HEK293 (cell line): ENCODE measurements at regions not wholly inside any gene's neighbourhood (a gene's known extent, or its start where the extent isn't known, plus 50 kb on each side); places are given as distances from the start of the nearest gene placed in this dataset.

Experiments used
- KLF7 ChIP-seq: fragments of 450-650 bp; formaldehyde crosslinking; IDR thresholded peaks from 2 replicates; pipeline ENCODE4 v1.5.1; 2016; ENCODE audit warnings: missing biosample characterization, missing genetic modification characterization, borderline replicate concordance
- MEIS1 ChIP-seq: sonication (generic); formaldehyde crosslinking; IDR thresholded peaks from 2 replicates; pipeline ENCODE4 v1.8.1; 2022; ENCODE audit warnings: missing genetic modification reagents, mild to moderate bottlenecking, borderline replicate concordance
- OVOL3 ChIP-seq: fragments of 450-650 bp; formaldehyde crosslinking; IDR thresholded peaks from 2 replicates; pipeline ENCODE4 v1.5.1; 2016; ENCODE audit warnings: missing biosample characterization, missing genetic modification characterization
- PBX3 ChIP-seq: sonication (generic); formaldehyde crosslinking; IDR thresholded peaks from 2 replicates; pipeline ENCODE4 v1.8.1; 2022; ENCODE audit warnings: mild to moderate bottlenecking, moderate library complexity, missing genetic modification reagents
- PRDM1 ChIP-seq: fragments of 450-650 bp; formaldehyde crosslinking; IDR thresholded peaks from 2 replicates; pipeline ENCODE4; 2016; ENCODE audit warnings: missing biosample characterization, missing genetic modification characterization
- YY1 ChIP-seq: fragments of 450-650 bp; formaldehyde crosslinking; IDR thresholded peaks from 2 replicates; pipeline ENCODE4 v1.5.1; 2018; ENCODE audit warnings: missing biosample characterization, missing genetic modification characterization
- ZBTB1 ChIP-seq: fragments of 450-650 bp; formaldehyde crosslinking; IDR thresholded peaks from 2 replicates; pipeline ENCODE4 v1.5.1; 2016; ENCODE audit warnings: missing biosample characterization, missing genetic modification characterization
- ZBTB11 ChIP-seq: fragments of 450-650 bp; formaldehyde crosslinking; conservative IDR thresholded peaks from 2 replicates; pipeline ENCODE4 v1.5.1; 2016; ENCODE audit warnings: low read depth, missing biosample characterization, missing genetic modification characterization
- ZBTB21 ChIP-seq: fragments of 450-650 bp; formaldehyde crosslinking; IDR thresholded peaks from 2 replicates; pipeline ENCODE4 v1.5.1; 2017; ENCODE audit warnings: missing biosample characterization, missing genetic modification characterization
- ZBTB44 ChIP-seq: fragments of 450-650 bp; IDR thresholded peaks from 2 replicates; pipeline ENCODE4 v1.5.1; 2018; ENCODE audit warnings: missing biosample characterization, mild to moderate bottlenecking, missing genetic modification characterization
- ZBTB48 ChIP-seq: fragments of 450-650 bp; formaldehyde crosslinking; IDR thresholded peaks from 2 replicates; pipeline ENCODE4 v1.5.1; 2016; ENCODE audit warnings: missing biosample characterization, missing genetic modification characterization
- ZBTB49 ChIP-seq: fragments of 450-650 bp; formaldehyde crosslinking; IDR thresholded peaks from 2 replicates; pipeline ENCODE4 v1.5.1; 2016; ENCODE audit warnings: missing biosample characterization, missing genetic modification characterization, low read depth
- ZBTB8A ChIP-seq: fragments of 450-650 bp; formaldehyde crosslinking; IDR thresholded peaks from 2 replicates; pipeline ENCODE4 v1.5.1; 2016; ENCODE audit warnings: missing biosample characterization, missing genetic modification characterization
- ZFHX2 ChIP-seq: fragments of 450-650 bp; formaldehyde crosslinking; conservative IDR thresholded peaks from 2 replicates; pipeline ENCODE4 v1.5.1; 2016; ENCODE audit warnings: missing biosample characterization, missing genetic modification characterization
- ZFP3 ChIP-seq: fragments of 450-650 bp; formaldehyde crosslinking; IDR thresholded peaks from 2 replicates; pipeline ENCODE4 v1.5.1; 2016; ENCODE audit warnings: low read depth, missing biosample characterization, missing genetic modification characterization
- ZNF114 ChIP-seq: fragments of 450-650 bp; formaldehyde crosslinking; IDR thresholded peaks from 2 replicates; pipeline ENCODE4 v1.5.0; 2017; ENCODE audit warnings: missing biosample characterization, missing genetic modification characterization
- ZNF248 ChIP-seq: fragments of 450-650 bp; formaldehyde crosslinking; IDR thresholded peaks from 2 replicates; pipeline ENCODE4 v1.5.1; 2017; ENCODE audit warnings: missing biosample characterization, missing genetic modification characterization
- ZNF274 ChIP-seq, 2 experiments: fragments of 200-500 bp in 1 of 2; fragments of 450-650 bp in 1 of 2; sonication (Bioruptor generic) in 1 of 2; formaldehyde crosslinking in 1 of 2; IDR thresholded peaks; 2 replicates each; pipeline versions ENCODE4 v1.5.1 to v1.6.1; 2014 to 2016; ENCODE audit warnings: borderline replicate concordance in 1 of 2, inconsistent platforms in 1 of 2, low read length in 1 of 2, missing biosample characterization in 1 of 2, missing genetic modification characterization in 1 of 2
- ZNF366 ChIP-seq: fragments of 450-650 bp; formaldehyde crosslinking; conservative IDR thresholded peaks from 2 replicates; pipeline ENCODE4 v1.5.1; 2016; ENCODE audit warnings: missing biosample characterization, missing genetic modification characterization
- ZNF394 ChIP-seq: fragments of 450-650 bp; formaldehyde crosslinking; IDR thresholded peaks from 2 replicates; pipeline ENCODE4 v1.5.1; 2016; ENCODE audit warnings: missing biosample characterization, missing genetic modification characterization, mild to moderate bottlenecking, moderate library complexity, borderline replicate concordance
- ZNF521 ChIP-seq: fragments of 450-650 bp; formaldehyde crosslinking; IDR thresholded peaks from 2 replicates; pipeline ENCODE4 v1.5.1; 2017; ENCODE audit warnings: missing biosample characterization, mild to moderate bottlenecking, missing genetic modification characterization
- ZNF530 ChIP-seq: fragments of 450-650 bp; formaldehyde crosslinking; IDR thresholded peaks from 2 replicates; pipeline ENCODE4 v1.5.1; 2016; ENCODE audit warnings: low read depth, missing biosample characterization, missing genetic modification characterization
- ZNF544 ChIP-seq: fragments of 450-650 bp; formaldehyde crosslinking; IDR thresholded peaks from 2 replicates; pipeline ENCODE4 v1.5.0; 2017; ENCODE audit warnings: missing biosample characterization, missing genetic modification characterization
- ZNF549 ChIP-seq: fragments of 450-650 bp; IDR thresholded peaks from 2 replicates; pipeline ENCODE4 v1.5.1; 2018; ENCODE audit warnings: missing biosample characterization, missing genetic modification characterization, mild to moderate bottlenecking, inconsistent platforms, moderate library complexity
- ZNF555 ChIP-seq: fragments of 450-650 bp; formaldehyde crosslinking; conservative IDR thresholded peaks from 2 replicates; pipeline ENCODE4 v1.5.1; 2017; ENCODE audit warnings: missing biosample characterization, mild to moderate bottlenecking, missing genetic modification characterization, inconsistent platforms
- ZNF558 ChIP-seq: fragments of 450-650 bp; formaldehyde crosslinking; IDR thresholded peaks from 2 replicates; pipeline ENCODE4 v1.5.1; 2016; ENCODE audit warnings: missing biosample characterization, missing genetic modification characterization
- ZNF561 ChIP-seq: fragments of 450-650 bp; IDR thresholded peaks from 2 replicates; pipeline ENCODE4 v1.5.1; 2018; ENCODE audit warnings: missing biosample characterization, missing genetic modification characterization, borderline replicate concordance
- ZNF610 ChIP-seq: fragments of 450-650 bp; formaldehyde crosslinking; IDR thresholded peaks from 2 replicates; pipeline ENCODE4 v1.5.1; 2016; ENCODE audit warnings: missing biosample characterization, missing genetic modification characterization, borderline replicate concordance
- ZNF621 ChIP-seq: fragments of 450-650 bp; formaldehyde crosslinking; IDR thresholded peaks from 2 replicates; pipeline ENCODE4 v1.5.1; 2017; ENCODE audit warnings: missing biosample characterization, missing genetic modification characterization
- ZNF639 ChIP-seq: fragments of 450-650 bp; formaldehyde crosslinking; IDR thresholded peaks from 2 replicates; pipeline ENCODE4 v1.5.1; 2016; ENCODE audit warnings: missing biosample characterization, missing genetic modification characterization
- ZSCAN16 ChIP-seq: fragments of 450-650 bp; formaldehyde crosslinking; IDR thresholded peaks from 2 replicates; pipeline ENCODE4 v1.5.1; 2016; ENCODE audit warnings: missing biosample characterization, missing genetic modification characterization

GRCh38 chr14:101072945-101073597, 169.5 kb upstream of the RTL1 start (continued):
- TF ChIP-seq ZNF639 (tag by site-specific recombination) = peak; percentile 70
- no peak for TF ChIP-seq ZNF544 (tag by site-specific recombination)
- TF ChIP-seq ZBTB21 = peak; percentile 96
- TF ChIP-seq ZBTB48 = 0 out of 2 replicates have a peak, but pooled peaks have one; percentile 26
- no peak for TF ChIP-seq MEIS1
- TF ChIP-seq ZNF549 = no peak
- no peak for TF ChIP-seq ZNF610 (tag by site-specific recombination)
- no peak for TF ChIP-seq ZBTB49 (tag by site-specific recombination)
- TF ChIP-seq ZFP3 (tag by site-specific recombination) = no peak
- no peak for TF ChIP-seq ZNF248 (tag by site-specific recombination)
- no peak for TF ChIP-seq ZBTB11
- no peak for TF ChIP-seq PRDM1
- no peak for TF ChIP-seq ZSCAN16
- TF ChIP-seq OVOL3 (tag by site-specific recombination) = no peak
- TF ChIP-seq YY1 (tag by site-specific recombination) = no peak
- no peak for TF ChIP-seq ZNF521 (tag by site-specific recombination)
- TF ChIP-seq ZNF114 (tag by site-specific recombination) = no peak
- TF ChIP-seq ZNF366 (tag by site-specific recombination) = peak; percentile 60
- 0 out of 2 replicates have a peak, but pooled peaks have one; percentile 33 for TF ChIP-seq ZBTB44 (tag by site-specific recombination)
- peak; percentile 77 for TF ChIP-seq ZBTB8A (tag by site-specific recombination)
- TF ChIP-seq ZNF621 (tag by site-specific recombination) = no peak
- no peak for TF ChIP-seq ZNF274 (IDR thresholded peaks at IDR 0.05; ENCODE audit: low read length)
- no peak for TF ChIP-seq ZNF274 (tag by site-specific recombination; IDR thresholded peaks at IDR 0.05; ENCODE audit: borderline replicate concordance)
- no peak for TF ChIP-seq ZNF558 (tag by site-specific recombination)
- no peak; the same call in 1 of the 2 replicates for TF ChIP-seq ZNF394 (tag by site-specific recombination)
- TF ChIP-seq KLF7 (tag by site-specific recombination) = no peak
- no peak; the same call in 1 of the 2 replicates for TF ChIP-seq ZBTB1 (tag by site-specific recombination)
- 0 out of 2 replicates have a peak, but pooled peaks have one; percentile 40 for TF ChIP-seq ZNF561
- peak; percentile 94 for TF ChIP-seq ZFHX2 (tag by site-specific recombination)
- TF ChIP-seq PBX3 (CRISPR knock-in tag) = no peak
- TF ChIP-seq ZNF555 = no peak
- TF ChIP-seq ZNF530 (tag by site-specific recombination) = no peak
